ENCODE measurements at regions not wholly inside any gene's neighbourhood (a gene's known extent, or its start where the extent isn't known, plus 50 kb on each side); places are given as distances from the start of the nearest gene placed in this dataset.

DNA sequence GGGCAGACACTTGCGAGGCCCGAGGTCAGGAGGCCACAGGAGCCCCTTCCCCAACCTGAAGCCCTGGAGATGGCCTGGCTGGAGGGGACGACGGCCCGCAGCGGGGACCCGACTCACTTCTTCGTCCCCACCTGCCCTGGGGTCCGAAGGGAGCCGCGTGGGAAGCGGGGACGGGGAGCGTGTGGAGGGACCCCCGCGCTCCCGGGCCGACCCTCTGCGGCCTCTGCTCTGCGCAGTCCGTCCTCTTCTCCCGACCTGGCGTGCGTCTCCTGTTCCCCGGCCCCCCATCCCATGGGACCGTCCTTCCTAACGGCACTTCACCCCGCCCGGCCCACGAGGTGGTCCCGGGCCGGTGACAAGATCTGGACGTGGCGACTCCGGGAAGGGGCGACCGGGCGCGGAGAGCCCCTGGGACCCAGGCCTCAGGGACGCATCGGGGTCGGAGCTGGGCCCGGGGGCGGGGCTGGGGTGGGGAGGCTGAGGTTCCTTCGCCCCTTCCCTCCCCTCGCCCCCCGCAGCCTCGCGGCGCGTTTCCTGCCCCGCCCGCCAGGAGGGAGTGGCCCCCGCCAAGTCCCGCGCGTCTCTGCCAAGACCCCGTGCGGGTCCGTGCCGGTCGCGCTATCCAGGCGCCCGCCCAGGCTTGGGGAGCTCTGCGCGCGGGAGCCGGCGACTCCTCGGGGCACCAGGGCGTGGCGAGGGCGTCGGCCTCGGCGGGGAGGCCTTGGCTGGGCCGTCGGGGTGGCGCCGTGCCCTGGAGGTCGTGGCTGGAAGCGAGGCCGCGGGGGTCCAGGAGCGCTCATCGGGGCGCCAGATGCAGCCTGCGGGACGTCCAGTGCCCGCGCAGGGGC, 97.1 kb downstream of the TNFAIP2 start:
- Mint-ChIP-seq H3K27ac (no peak overlapping the region), H3K4me1 (peaks cover 5% of the 10 kb centered on the region), H3K36me3 (ENCODE audit: low read depth) (no peaks in the 10 kb centered on the region), H3K9me3 (no peaks in the 10 kb centered on the region), H3K4me3 (peak overlapping the region; percentile 61 to 79 (median 69)), H3K27me3 (ENCODE audit: low read depth) (peaks cover 47% of the 10 kb centered on the region)
- TF ChIP-seq, protein P1, sequence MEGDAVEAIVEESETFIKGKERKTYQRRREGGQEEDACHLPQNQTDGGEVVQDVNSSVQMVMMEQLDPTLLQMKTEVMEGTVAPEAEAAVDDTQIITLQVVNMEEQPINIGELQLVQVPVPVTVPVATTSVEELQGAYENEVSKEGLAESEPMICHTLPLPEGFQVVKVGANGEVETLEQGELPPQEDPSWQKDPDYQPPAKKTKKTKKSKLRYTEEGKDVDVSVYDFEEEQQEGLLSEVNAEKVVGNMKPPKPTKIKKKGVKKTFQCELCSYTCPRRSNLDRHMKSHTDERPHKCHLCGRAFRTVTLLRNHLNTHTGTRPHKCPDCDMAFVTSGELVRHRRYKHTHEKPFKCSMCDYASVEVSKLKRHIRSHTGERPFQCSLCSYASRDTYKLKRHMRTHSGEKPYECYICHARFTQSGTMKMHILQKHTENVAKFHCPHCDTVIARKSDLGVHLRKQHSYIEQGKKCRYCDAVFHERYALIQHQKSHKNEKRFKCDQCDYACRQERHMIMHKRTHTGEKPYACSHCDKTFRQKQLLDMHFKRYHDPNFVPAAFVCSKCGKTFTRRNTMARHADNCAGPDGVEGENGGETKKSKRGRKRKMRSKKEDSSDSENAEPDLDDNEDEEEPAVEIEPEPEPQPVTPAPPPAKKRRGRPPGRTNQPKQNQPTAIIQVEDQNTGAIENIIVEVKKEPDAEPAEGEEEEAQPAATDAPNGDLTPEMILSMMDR (IDR thresholded peaks at IDR 0.05; ENCODE audit: unreplicated experiment in 3 of 3): no peak

GRCh38 chr14:103220982-103221641, 97.9 kb downstream of the TNFAIP2 start:
- Mint-ChIP-seq H3K36me3 (ENCODE audit: low read depth) (no peaks in the 10 kb centered on the region), H3K27ac (no peak overlapping the region), H3K27me3 (ENCODE audit: low read depth) (peaks cover 54% of the 10 kb centered on the region), H3K4me3 (peak overlapping the region; percentile 17 to 34 (median 30)), H3K9me3 (no peaks in the 10 kb centered on the region), H3K4me1 (peaks cover 5% of the 10 kb centered on the region)
- TF ChIP-seq, protein P1 (IDR thresholded peaks at IDR 0.05; ENCODE audit: unreplicated experiment in 3 of 3): no peak

DNA sequence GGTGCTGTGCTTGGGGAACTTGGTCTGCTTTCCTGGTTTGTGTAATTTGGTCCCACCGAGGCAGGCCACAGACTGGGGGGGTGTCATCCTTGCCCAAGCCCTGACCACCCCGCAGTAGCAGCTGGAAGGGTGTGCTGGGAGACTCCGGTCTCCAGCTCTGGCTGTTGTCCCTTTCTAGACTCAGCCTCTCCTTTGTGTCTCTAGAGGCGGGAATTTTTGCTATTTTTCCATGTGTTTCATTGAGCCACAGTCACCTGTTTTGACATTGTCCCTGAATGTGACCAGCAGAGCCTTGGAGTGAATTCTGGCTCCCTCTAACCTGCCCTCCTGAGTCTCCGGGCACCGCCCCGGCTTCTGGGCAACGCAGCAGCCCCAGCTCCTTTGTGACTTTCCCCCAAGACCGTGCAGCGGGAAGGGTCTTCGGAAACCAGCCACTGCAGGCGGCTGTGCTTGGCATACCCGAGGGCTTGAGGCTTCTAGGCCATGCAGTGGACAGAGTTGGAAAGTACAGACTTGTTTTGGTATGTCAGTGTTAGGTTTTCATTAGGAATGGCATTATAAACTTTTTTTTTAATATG, 98.6 kb downstream of the TNFAIP2 start:
- H3K9me3 Mint-ChIP-seq: no peaks in the 10 kb centered on the region
- H3K4me1 Mint-ChIP-seq: peaks cover 5% of the 10 kb centered on the region
- H3K4me3 Mint-ChIP-seq: peak overlapping the region in 1 of 3 experiments; percentile 62
- TF ChIP-seq, protein P1 (IDR thresholded peaks at IDR 0.05; ENCODE audit: unreplicated experiment in 3 of 3): no peak
- no peak overlapping the region for H3K27ac Mint-ChIP-seq
- no peaks in the 10 kb centered on the region for H3K36me3 Mint-ChIP-seq (ENCODE audit: low read depth)
- peaks cover 59% of the 10 kb centered on the region for H3K27me3 Mint-ChIP-seq (ENCODE audit: low read depth)

GRCh38 chr14:103223818-103224352, 100.6 kb downstream of the TNFAIP2 start:
- H3K4me1 Mint-ChIP-seq: peaks cover 5% of the 10 kb centered on the region
- TF ChIP-seq, protein P1 (IDR thresholded peaks at IDR 0.05; ENCODE audit: unreplicated experiment in 3 of 3): no peak
- no peaks in the 10 kb centered on the region for H3K9me3 Mint-ChIP-seq
- H3K36me3 Mint-ChIP-seq (ENCODE audit: low read depth): no peaks in the 10 kb centered on the region
- no peak overlapping the region for H3K27ac Mint-ChIP-seq
- H3K4me3 Mint-ChIP-seq: no peak overlapping the region
- peaks cover 58% of the 10 kb centered on the region for H3K27me3 Mint-ChIP-seq (ENCODE audit: low read depth)

DNA sequence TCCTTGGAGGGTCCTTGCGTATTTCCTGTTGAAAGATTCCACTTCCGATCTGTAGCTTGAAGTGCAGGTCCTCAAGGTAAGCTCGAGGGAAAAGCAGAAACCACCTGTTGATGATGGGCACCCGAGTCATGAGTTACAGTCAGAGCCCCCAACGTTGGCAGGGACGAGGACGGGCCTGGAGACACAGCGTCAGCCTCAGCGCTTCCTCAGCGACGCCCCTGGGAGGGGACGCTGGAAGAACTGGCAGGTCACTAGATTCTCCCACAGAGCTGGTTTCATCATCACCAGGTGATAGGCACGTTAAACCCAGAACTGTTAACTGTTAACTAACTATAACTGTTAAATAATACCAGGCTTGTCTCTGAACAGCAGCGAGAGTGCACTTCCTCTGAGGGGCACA, 101.8 kb downstream of the TNFAIP2 start:
- no peaks in the 10 kb centered on the region for H3K4me1 Mint-ChIP-seq
- H3K9me3 Mint-ChIP-seq: no peaks in the 10 kb centered on the region
- peak overlapping the region in 2 of 3 experiments; percentile 67 to 91 for H3K27ac Mint-ChIP-seq
- no peak overlapping the region for H3K4me3 Mint-ChIP-seq
- TF ChIP-seq, protein P1 (IDR thresholded peaks at IDR 0.05; ENCODE audit: unreplicated experiment in 3 of 3): no peak
- no peaks in the 10 kb centered on the region for H3K36me3 Mint-ChIP-seq (ENCODE audit: low read depth)
- peaks cover 49% of the 10 kb centered on the region for H3K27me3 Mint-ChIP-seq (ENCODE audit: low read depth)
